GM21737 (cell line): ENCODE measurements at regions not wholly inside any gene's neighbourhood (a gene's known extent, or its start where the extent isn't known, plus 50 kb on each side); places are given as distances from the start of the nearest gene placed in this dataset.
"Not testable (repeated sequence)": the region's sequence is repeated elsewhere in the genome, so short reads cannot be mapped to it uniquely, and the experiment has no call there.

Experiments used
- ATAC-seq: cut with Tn5 transposase; IDR thresholded peaks from one replicate; pipeline ENCODE4 v1.9.1; 2021; ENCODE audit warnings: mild to moderate bottlenecking, moderate library complexity; ENCODE audit not compliant: unreplicated experiment

- no peak for ATAC-seq
These were observed 663.2 kb upstream of the ANKRD30A start for GRCh38 chr10:36462194-36462593.

- not testable (repeated sequence) for ATAC-seq
These were observed 667.0 kb upstream of the ANKRD30A start for GRCh38 chr10:36458437-36458836.

GRCh38 chr10:36457751-36458150 is 667.6 kb upstream of the ANKRD30A start:
- no peak for ATAC-seq

- ATAC-seq = no peak
These were observed 669.8 kb upstream of the ANKRD30A start for GRCh38 chr10:36455526-36456133.

GRCh38 chr10:36452851-36453250 is 672.5 kb upstream of the ANKRD30A start:
- no peak for ATAC-seq

GRCh38 chr10:36451391-36451970 is 673.9 kb upstream of the ANKRD30A start:
- no peak for ATAC-seq

GRCh38 chr10:36450380-36450779 is 675.0 kb upstream of the ANKRD30A start:
- no peak for ATAC-seq

GRCh38 chr10:36448760-36449691 is 676.4 kb upstream of the ANKRD30A start:
- no peak for ATAC-seq

GRCh38 chr10:36446881-36447280 is 678.5 kb upstream of the ANKRD30A start:
- ATAC-seq = no peak

GRCh38 chr10:36443233-36443632 is 682.2 kb upstream of the ANKRD30A start:
- no peak for ATAC-seq

GRCh38 chr10:36441557-36441956 is 683.8 kb upstream of the ANKRD30A start:
- no peak for ATAC-seq

- no peak for ATAC-seq
These were observed 684.9 kb upstream of the ANKRD30A start for GRCh38 chr10:36440539-36440938.

GRCh38 chr10:36437367-36437766 is 688.0 kb upstream of the ANKRD30A start:
- no peak for ATAC-seq

GRCh38 chr10:36428507-36428906 is 696.9 kb upstream of the ANKRD30A start:
- no peak for ATAC-seq

GRCh38 chr10:36425131-36425797 is 700.1 kb upstream of the ANKRD30A start:
- no peak for ATAC-seq

- ATAC-seq = no peak
These were observed 700.9 kb upstream of the ANKRD30A start for GRCh38 chr10:36424502-36424901.

- no peak for ATAC-seq
These were observed 701.6 kb upstream of the ANKRD30A start for GRCh38 chr10:36423821-36424248.

- ATAC-seq = no peak
These were observed 703.4 kb upstream of the ANKRD30A start for GRCh38 chr10:36421992-36422391.

- ATAC-seq = no peak
These were observed 708.9 kb upstream of the ANKRD30A start for GRCh38 chr10:36416513-36416912.

GRCh38 chr10:36412942-36413341 is 712.5 kb upstream of the ANKRD30A start:
- ATAC-seq = no peak

GRCh38 chr10:36400238-36400637 is 725.2 kb upstream of the ANKRD30A start:
- not testable (repeated sequence) for ATAC-seq
